GM12873 (cell line): ENCODE measurements at regions not wholly inside any gene's neighbourhood (a gene's known extent, or its start where the extent isn't known, plus 50 kb on each side); places are given as distances from the start of the nearest gene placed in this dataset.

Experiments used
- TF ChIP-seq, protein P1 (sequence below): IDR thresholded peaks from 2 replicates; pipeline ENCODE4 v1.5.1; 2012; ENCODE audit warnings: low read depth, mild to moderate bottlenecking, moderate library complexity, low read length, control low read depth; ENCODE audit not compliant: insufficient read depth; ENCODE audit errors: missing control alignments

GRCh38 chr14:38730420-38730819 lies 372.6 kb downstream of the SEC23A start:
- TF ChIP-seq, protein P1, sequence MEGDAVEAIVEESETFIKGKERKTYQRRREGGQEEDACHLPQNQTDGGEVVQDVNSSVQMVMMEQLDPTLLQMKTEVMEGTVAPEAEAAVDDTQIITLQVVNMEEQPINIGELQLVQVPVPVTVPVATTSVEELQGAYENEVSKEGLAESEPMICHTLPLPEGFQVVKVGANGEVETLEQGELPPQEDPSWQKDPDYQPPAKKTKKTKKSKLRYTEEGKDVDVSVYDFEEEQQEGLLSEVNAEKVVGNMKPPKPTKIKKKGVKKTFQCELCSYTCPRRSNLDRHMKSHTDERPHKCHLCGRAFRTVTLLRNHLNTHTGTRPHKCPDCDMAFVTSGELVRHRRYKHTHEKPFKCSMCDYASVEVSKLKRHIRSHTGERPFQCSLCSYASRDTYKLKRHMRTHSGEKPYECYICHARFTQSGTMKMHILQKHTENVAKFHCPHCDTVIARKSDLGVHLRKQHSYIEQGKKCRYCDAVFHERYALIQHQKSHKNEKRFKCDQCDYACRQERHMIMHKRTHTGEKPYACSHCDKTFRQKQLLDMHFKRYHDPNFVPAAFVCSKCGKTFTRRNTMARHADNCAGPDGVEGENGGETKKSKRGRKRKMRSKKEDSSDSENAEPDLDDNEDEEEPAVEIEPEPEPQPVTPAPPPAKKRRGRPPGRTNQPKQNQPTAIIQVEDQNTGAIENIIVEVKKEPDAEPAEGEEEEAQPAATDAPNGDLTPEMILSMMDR = no peak

- TF ChIP-seq, protein P1 = no peak
Observed at GRCh38 chr14:38727731-38728130, 375.3 kb downstream of the SEC23A start.

DNA sequence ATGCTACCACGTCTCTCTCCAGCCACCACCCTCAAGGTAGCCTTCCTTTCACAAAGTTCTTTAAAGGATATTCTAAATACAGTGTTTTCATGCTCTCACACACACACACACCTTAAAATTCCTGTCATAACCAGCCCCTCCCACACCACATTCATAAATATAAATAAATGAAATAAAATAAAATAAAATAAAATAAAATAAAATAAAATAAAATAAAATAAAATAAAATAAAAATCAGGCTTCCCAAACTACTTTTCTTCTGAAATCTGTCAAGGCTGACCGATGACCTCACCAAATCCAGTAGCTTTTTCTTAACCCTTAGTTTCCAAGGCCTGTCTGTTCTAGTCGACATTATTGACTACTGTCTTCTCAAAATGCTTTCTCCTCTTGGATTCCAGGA lies 378.4 kb downstream of the SEC23A start:
- TF ChIP-seq, protein P1 = no peak

DNA sequence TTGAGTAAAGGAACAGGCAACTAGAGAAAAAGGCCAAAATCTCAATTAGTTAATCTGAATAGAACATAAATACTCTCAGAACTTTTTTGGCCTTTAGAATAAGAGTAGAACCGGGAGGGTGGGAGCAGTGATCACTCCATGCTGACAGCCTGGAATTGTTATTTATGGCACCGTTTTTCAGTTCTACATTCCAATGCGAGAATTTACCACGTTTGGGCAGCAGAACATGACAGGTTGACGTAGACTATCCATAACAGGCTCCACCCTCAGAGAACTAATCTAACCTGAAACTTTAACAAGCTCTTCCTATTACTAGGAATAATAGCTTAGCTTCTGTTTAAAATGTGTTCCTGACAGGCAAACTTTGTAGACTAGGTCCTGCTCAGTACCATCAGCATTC lies 379.1 kb downstream of the SEC23A start:
- TF ChIP-seq, protein P1 = no peak

DNA sequence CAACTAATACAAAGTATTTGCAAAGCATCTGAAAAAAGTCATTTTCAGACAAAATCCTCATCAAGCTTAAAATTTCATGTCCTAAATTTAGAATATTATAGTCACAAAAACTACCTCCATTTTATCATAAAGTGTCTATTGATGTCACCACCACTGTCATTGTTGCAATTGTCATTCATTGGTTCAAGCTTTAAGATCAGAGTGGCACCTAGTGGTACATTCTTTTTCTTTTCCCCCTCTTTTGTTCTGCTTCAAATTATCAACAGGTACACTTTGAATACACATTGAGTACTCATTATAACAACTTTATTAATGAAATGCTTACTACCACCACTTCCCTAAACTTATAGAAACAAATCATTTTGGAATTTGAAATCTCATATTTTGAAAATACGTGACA lies 379.8 kb downstream of the SEC23A start:
- TF ChIP-seq, protein P1 = no peak

- TF ChIP-seq, protein P1 = peak; percentile 85
Observed at GRCh38 chr14:38721822-38722431, 381.1 kb downstream of the SEC23A start.

DNA sequence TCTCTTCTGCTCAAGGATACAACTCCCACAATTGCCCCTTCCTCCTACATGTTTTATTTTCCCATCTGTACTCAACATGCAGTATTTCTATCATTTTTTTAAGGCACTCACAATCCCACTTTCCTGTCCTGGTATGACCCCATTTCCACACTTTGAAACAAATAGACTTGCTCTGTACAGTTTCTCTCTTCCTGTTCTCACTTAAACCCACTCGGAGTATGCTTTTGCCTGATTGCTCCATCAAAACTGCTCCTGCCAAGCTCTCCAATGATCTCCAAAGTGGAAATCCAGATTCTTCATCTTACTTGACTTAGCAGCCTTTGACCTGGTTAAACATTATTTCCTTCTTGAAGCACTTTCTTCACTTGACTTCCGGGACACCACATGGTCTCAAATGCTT lies 384.5 kb downstream of the SEC23A start:
- TF ChIP-seq, protein P1 = no peak
